Muscle of leg (tissue), 3 donors: ENCODE measurements at regions not wholly inside any gene's neighbourhood (a gene's known extent, or its start where the extent isn't known, plus 50 kb on each side); places are given as distances from the start of the nearest gene placed in this dataset.

ENCODE experiments used
- DNase-seq: peaks from one replicate; pipeline ENCODE4 v3.0.0; 2013
- H3K27ac ChIP-seq: one replicate; pipeline ENCODE4 v1.5.1; 2013; ENCODE audit warnings: mild to moderate bottlenecking, low read length, control low read depth
- H3K27me3 ChIP-seq: one replicate; pipeline ENCODE4 v1.6.1; 2013; ENCODE audit warnings: low read length; ENCODE audit not compliant: control insufficient read depth, insufficient read depth
- H3K36me3 ChIP-seq: one replicate; pipeline ENCODE4 v1.6.1; 2013; ENCODE audit warnings: low read length; ENCODE audit not compliant: control insufficient read depth, insufficient read depth
- H3K4me1 ChIP-seq: one replicate; pipeline ENCODE4 v1.6.1; 2013; ENCODE audit warnings: low read length; ENCODE audit not compliant: control insufficient read depth, insufficient read depth
- H3K4me3 ChIP-seq: one replicate; pipeline ENCODE4 v1.5.1; 2013; ENCODE audit warnings: low read length, control low read depth
- H3K9me3 ChIP-seq: replicated peaks from 2 replicates; pipeline ENCODE4 v1.6.1; 2013; ENCODE audit warnings: low read depth, low read length; ENCODE audit not compliant: control insufficient read depth
- WGBS: methylation state at CpG from one replicate; pipeline ENCODE4 v1.1.5; 2013; ENCODE audit warnings: missing lambda C conversion rate; ENCODE audit not compliant: insufficient coverage; 5-methylcytosine and 5-hydroxymethylcytosine counted together

- peaks cover 2% of the 10 kb centered on the region for H3K9me3 ChIP-seq
- DNase-seq: no peak
- peaks cover 27% of the 10 kb centered on the region for H3K27me3 ChIP-seq
- no peaks in the 10 kb centered on the region for H3K36me3 ChIP-seq
- H3K27ac ChIP-seq: no peak overlapping the region
- 92% methylated on average over 2 of the region's 3 CpGs for WGBS
- peaks cover 30% of the 10 kb centered on the region for H3K4me1 ChIP-seq
- no peak overlapping the region for H3K4me3 ChIP-seq
These were observed 84.4 kb downstream of the FOXL1 start for GRCh38 chr16:86662740-86663139.

- H3K4me3 ChIP-seq: no peak overlapping the region
- no peak overlapping the region for H3K27ac ChIP-seq
- peaks cover 37% of the 10 kb centered on the region for H3K4me1 ChIP-seq
- peaks cover 18% of the 10 kb centered on the region for H3K27me3 ChIP-seq
- H3K9me3 ChIP-seq: peaks cover 2% of the 10 kb centered on the region
- no peak for DNase-seq
- H3K36me3 ChIP-seq: no peaks in the 10 kb centered on the region
- WGBS: 51% methylated on average over 12 of the region's 19 CpGs
These were observed 85.6 kb downstream of the FOXL1 start for GRCh38 chr16:86663685-86664521.

- DNase-seq: no peak
- no peak overlapping the region for H3K4me3 ChIP-seq
- H3K9me3 ChIP-seq: peaks cover 2% of the 10 kb centered on the region
- H3K27me3 ChIP-seq: peaks cover 24% of the 10 kb centered on the region
- no peak overlapping the region for H3K27ac ChIP-seq
- H3K4me1 ChIP-seq: peaks cover 45% of the 10 kb centered on the region
- WGBS: 59% methylated on average over 8 of the region's 11 CpGs
- no peaks in the 10 kb centered on the region for H3K36me3 ChIP-seq
These were observed 86.4 kb downstream of the FOXL1 start for GRCh38 chr16:86664522-86665318.

- DNase-seq: no peak
- H3K9me3 ChIP-seq: no peaks in the 10 kb centered on the region
- peaks cover 50% of the 10 kb centered on the region for H3K4me1 ChIP-seq
- no peaks in the 10 kb centered on the region for H3K36me3 ChIP-seq
- peaks cover 24% of the 10 kb centered on the region for H3K27me3 ChIP-seq
- H3K4me3 ChIP-seq: no peak overlapping the region
- H3K27ac ChIP-seq: no peak overlapping the region
- WGBS: 33% methylated on average over 1 of the region's 2 CpGs
These were observed 86.9 kb downstream of the FOXL1 start for GRCh38 chr16:86665319-86665675.

- Histone ChIP-seq H3K27ac (no peak overlapping the region), H3K4me1 (peaks cover 56% of the 10 kb centered on the region)
These were observed 87.6 kb downstream of the FOXL1 start for GRCh38 chr16:86665929-86666328.

GRCh38 chr16:86667035-86667434 is 88.7 kb downstream of the FOXL1 start:
- WGBS: 20% methylated on average over 2 of the region's 3 CpGs
- no peaks in the 10 kb centered on the region for H3K36me3 ChIP-seq
- no peak overlapping the region for H3K27ac ChIP-seq
- H3K4me1 ChIP-seq: peaks cover 58% of the 10 kb centered on the region
- H3K9me3 ChIP-seq: no peaks in the 10 kb centered on the region
- DNase-seq: peak; percentile 93
- H3K4me3 ChIP-seq: no peak overlapping the region
- H3K27me3 ChIP-seq: peaks cover 30% of the 10 kb centered on the region

More at GRCh38 chr16:86665929-86666328, 87.6 kb downstream of the FOXL1 start:
- Histone ChIP-seq H3K9me3 (no peaks in the 10 kb centered on the region), H3K27me3 (peaks cover 26% of the 10 kb centered on the region), H3K4me3 (no peak overlapping the region), H3K36me3 (no peaks in the 10 kb centered on the region)
- 100% methylated on average over 1 of the region's 3 CpGs for WGBS
- no peak for DNase-seq

- Histone ChIP-seq H3K4me3 (no peak overlapping the region), H3K27ac (peak overlapping the region; percentile 42), H3K36me3 (no peaks in the 10 kb centered on the region), H3K9me3 (peaks cover 4% of the 10 kb centered on the region), H3K4me1 (peaks cover 64% of the 10 kb centered on the region), H3K27me3 (peaks cover 38% of the 10 kb centered on the region)
- peak; percentile 75 for DNase-seq
- 33% methylated on average over 3 of the region's 8 CpGs for WGBS
These were observed 90.0 kb downstream of the FOXL1 start for GRCh38 chr16:86668136-86668910.

GRCh38 chr16:86669285-86669805 is 91.0 kb downstream of the FOXL1 start:
- Histone ChIP-seq H3K4me1 (peaks cover 59% of the 10 kb centered on the region), H3K4me3 (no peak overlapping the region), H3K9me3 (peaks cover 4% of the 10 kb centered on the region), H3K27me3 (peaks cover 38% of the 10 kb centered on the region), H3K27ac (no peak overlapping the region), H3K36me3 (no peaks in the 10 kb centered on the region)
- WGBS: 46% methylated on average over 7 of the region's 10 CpGs
- no peak for DNase-seq

GRCh38 chr16:86669937-86670749 is 91.8 kb downstream of the FOXL1 start:
- no peak overlapping the region for H3K27ac ChIP-seq
- WGBS: 30% methylated on average over 18 of the region's 30 CpGs
- H3K4me3 ChIP-seq: no peak overlapping the region
- peaks cover 4% of the 10 kb centered on the region for H3K9me3 ChIP-seq
- peaks cover 39% of the 10 kb centered on the region for H3K27me3 ChIP-seq
- peak; percentile 52 for DNase-seq
- peaks cover 53% of the 10 kb centered on the region for H3K4me1 ChIP-seq
- no peaks in the 10 kb centered on the region for H3K36me3 ChIP-seq
